ENCODE measurements at regions not wholly inside any gene's neighbourhood (a gene's known extent, or its start where the extent isn't known, plus 50 kb on each side); places are given as distances from the start of the nearest gene placed in this dataset.
A peak's percentile ranks its signal among the peaks of the same experiment; 100 is the strongest.

DNA sequence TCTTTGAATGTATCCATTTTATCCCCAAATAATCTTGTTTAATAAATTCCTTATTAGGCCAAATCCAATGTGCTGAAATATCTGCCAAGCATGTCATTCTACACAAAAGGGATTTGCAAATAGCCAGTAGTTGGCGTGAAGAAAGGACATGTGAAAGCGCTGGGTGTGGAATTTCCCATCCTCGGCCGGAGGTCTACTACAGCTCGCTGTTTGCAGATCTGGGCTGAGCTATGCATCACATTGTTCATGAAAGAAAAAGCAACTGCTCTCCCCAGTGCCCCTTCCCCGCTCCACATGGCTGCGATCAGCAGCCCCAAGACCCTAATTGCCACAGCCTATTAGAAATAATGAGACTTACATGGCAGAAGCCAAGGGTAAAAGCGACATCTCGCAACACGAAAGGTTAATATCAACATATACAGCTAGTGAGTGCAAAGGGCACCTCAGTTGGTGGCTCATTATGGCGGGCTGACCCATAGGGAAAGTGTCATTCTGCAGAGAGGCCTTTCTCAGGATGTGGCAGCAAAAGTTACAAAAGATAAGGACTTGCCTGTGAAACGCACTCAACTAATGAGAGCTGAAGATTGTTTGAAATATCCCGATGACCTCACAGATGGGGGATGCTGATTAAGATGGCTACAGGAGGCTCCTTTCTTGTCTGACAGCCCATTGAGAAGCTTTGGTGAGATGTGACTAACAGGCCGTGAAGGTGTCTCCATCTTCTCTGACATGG is 126.9 kb upstream of the CYP1B1 start (continued):
- TF ChIP-seq, protein P1, sequence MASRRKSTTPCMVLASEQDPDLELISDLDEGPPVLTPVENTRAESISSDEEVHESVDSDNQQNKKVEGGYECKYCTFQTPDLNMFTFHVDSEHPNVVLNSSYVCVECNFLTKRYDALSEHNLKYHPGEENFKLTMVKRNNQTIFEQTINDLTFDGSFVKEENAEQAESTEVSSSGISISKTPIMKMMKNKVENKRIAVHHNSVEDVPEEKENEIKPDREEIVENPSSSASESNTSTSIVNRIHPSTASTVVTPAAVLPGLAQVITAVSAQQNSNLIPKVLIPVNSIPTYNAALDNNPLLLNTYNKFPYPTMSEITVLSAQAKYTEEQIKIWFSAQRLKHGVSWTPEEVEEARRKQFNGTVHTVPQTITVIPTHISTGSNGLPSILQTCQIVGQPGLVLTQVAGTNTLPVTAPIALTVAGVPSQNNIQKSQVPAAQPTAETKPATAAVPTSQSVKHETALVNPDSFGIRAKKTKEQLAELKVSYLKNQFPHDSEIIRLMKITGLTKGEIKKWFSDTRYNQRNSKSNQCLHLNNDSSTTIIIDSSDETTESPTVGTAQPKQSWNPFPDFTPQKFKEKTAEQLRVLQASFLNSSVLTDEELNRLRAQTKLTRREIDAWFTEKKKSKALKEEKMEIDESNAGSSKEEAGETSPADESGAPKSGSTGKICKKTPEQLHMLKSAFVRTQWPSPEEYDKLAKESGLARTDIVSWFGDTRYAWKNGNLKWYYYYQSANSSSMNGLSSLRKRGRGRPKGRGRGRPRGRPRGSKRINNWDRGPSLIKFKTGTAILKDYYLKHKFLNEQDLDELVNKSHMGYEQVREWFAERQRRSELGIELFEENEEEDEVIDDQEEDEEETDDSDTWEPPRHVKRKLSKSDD (conservative IDR thresholded peaks at IDR 0.05; ENCODE audit: low read length), result no peak
- TF ChIP-seq CBFA2T2 (conservative IDR thresholded peaks at IDR 0.05), result peak; percentile 32
- no peak for TF ChIP-seq CEBPB (tag; IDR thresholded peaks at IDR 0.05)
- no peak for TF ChIP-seq TARDBP (IDR thresholded peaks at IDR 0.05)
- no peak for TF ChIP-seq ARNT (IDR thresholded peaks at IDR 0.05)
- TF ChIP-seq ZNF263 (CRISPR knock-in tag; IDR thresholded peaks at IDR 0.05; ENCODE audit: borderline replicate concordance), result no peak
- TF ChIP-seq FOXK2 (conservative IDR thresholded peaks at IDR 0.05 in 1 of 2, IDR thresholded peaks at IDR 0.05 in 1 of 2; ENCODE audit: low read depth in 2 of 2), result no peak
- TF ChIP-seq NCOA1 (IDR thresholded peaks at IDR 0.05; ENCODE audit: low read depth), result no peak
- no peak for TF ChIP-seq HNRNPUL1 (IDR thresholded peaks at IDR 0.05; ENCODE audit: low read length)
- TF ChIP-seq ZNF133 (CRISPR knock-in tag; IDR thresholded peaks at IDR 0.05), result no peak
- peak; percentile 37; the same call in 1 of the 2 replicates for TF ChIP-seq ETV1 (tag; conservative IDR thresholded peaks at IDR 0.05; ENCODE audit: low read depth)
- no peak for TF ChIP-seq TFAM (CRISPR knock-in tag; conservative IDR thresholded peaks at IDR 0.05)
- TF ChIP-seq OTX1 (CRISPR knock-in tag; IDR thresholded peaks at IDR 0.05), result no peak
- no peak for TF ChIP-seq NR2C1 (IDR thresholded peaks at IDR 0.05)
- TF ChIP-seq NR2C1 (tag; IDR thresholded peaks at IDR 0.05), result 0 out of 2 replicates have a peak, but pooled peaks have one; percentile 20
- no peak for TF ChIP-seq GATAD2A (IDR thresholded peaks at IDR 0.05)
- TF ChIP-seq, protein P2, sequence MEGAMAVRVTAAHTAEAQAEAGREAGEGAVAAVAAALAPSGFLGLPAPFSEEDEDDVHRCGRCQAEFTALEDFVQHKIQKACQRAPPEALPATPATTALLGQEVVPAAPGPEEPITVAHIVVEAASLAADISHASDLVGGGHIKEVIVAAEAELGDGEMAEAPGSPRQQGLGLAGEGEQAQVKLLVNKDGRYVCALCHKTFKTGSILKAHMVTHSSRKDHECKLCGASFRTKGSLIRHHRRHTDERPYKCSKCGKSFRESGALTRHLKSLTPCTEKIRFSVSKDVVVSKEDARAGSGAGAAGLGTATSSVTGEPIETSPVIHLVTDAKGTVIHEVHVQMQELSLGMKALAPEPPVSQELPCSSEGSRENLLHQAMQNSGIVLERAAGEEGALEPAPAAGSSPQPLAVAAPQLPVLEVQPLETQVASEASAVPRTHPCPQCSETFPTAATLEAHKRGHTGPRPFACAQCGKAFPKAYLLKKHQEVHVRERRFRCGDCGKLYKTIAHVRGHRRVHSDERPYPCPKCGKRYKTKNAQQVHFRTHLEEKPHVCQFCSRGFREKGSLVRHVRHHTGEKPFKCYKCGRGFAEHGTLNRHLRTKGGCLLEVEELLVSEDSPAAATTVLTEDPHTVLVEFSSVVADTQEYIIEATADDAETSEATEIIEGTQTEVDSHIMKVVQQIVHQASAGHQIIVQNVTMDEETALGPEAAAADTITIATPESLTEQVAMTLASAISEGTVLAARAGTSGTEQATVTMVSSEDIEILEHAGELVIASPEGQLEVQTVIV (CRISPR knock-in tag; IDR thresholded peaks at IDR 0.05; ENCODE audit: borderline replicate concordance), result no peak
- TF ChIP-seq KLF1 (tag; IDR thresholded peaks at IDR 0.05), result no peak
- TF ChIP-seq ILF3 (IDR thresholded peaks at IDR 0.05; ENCODE audit: borderline replicate concordance), result no peak
- no peak for TF ChIP-seq NR3C1 (CRISPR knock-in tag; IDR thresholded peaks at IDR 0.05)
- TF ChIP-seq, protein P3, sequence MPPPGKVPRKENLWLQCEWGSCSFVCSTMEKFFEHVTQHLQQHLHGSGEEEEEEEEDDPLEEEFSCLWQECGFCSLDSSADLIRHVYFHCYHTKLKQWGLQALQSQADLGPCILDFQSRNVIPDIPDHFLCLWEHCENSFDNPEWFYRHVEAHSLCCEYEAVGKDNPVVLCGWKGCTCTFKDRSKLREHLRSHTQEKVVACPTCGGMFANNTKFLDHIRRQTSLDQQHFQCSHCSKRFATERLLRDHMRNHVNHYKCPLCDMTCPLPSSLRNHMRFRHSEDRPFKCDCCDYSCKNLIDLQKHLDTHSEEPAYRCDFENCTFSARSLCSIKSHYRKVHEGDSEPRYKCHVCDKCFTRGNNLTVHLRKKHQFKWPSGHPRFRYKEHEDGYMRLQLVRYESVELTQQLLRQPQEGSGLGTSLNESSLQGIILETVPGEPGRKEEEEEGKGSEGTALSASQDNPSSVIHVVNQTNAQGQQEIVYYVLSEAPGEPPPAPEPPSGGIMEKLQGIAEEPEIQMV (tag; conservative IDR thresholded peaks at IDR 0.05; ENCODE audit: low read depth), result no peak
- TF ChIP-seq CXXC5 (CRISPR knock-in tag; IDR thresholded peaks at IDR 0.05), result no peak
- TF ChIP-seq BDP1 (IDR thresholded peaks at IDR 0.05; ENCODE audit: insufficient read depth, insufficient read length), result no peak
- TF ChIP-seq, protein P4, sequence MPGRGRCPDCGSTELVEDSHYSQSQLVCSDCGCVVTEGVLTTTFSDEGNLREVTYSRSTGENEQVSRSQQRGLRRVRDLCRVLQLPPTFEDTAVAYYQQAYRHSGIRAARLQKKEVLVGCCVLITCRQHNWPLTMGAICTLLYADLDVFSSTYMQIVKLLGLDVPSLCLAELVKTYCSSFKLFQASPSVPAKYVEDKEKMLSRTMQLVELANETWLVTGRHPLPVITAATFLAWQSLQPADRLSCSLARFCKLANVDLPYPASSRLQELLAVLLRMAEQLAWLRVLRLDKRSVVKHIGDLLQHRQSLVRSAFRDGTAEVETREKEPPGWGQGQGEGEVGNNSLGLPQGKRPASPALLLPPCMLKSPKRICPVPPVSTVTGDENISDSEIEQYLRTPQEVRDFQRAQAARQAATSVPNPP (IDR thresholded peaks at IDR 0.05; ENCODE audit: borderline replicate concordance, insufficient read depth, insufficient read length), result no peak

Measured in K562 (cell line).